GM12873 (cell line): ENCODE measurements at regions not wholly inside any gene's neighbourhood (a gene's known extent, or its start where the extent isn't known, plus 50 kb on each side); places are given as distances from the start of the nearest gene placed in this dataset.

ENCODE experiments used
- TF ChIP-seq, protein P1 (sequence below): IDR thresholded peaks from 2 replicates; pipeline ENCODE4 v1.5.1; 2012; ENCODE audit warnings: low read depth, mild to moderate bottlenecking, moderate library complexity, low read length, control low read depth; ENCODE audit not compliant: insufficient read depth; ENCODE audit errors: missing control alignments

GRCh38 chr9:119788921-119789320 is 419.7 kb upstream of the BRINP1 start:
- TF ChIP-seq, protein P1, sequence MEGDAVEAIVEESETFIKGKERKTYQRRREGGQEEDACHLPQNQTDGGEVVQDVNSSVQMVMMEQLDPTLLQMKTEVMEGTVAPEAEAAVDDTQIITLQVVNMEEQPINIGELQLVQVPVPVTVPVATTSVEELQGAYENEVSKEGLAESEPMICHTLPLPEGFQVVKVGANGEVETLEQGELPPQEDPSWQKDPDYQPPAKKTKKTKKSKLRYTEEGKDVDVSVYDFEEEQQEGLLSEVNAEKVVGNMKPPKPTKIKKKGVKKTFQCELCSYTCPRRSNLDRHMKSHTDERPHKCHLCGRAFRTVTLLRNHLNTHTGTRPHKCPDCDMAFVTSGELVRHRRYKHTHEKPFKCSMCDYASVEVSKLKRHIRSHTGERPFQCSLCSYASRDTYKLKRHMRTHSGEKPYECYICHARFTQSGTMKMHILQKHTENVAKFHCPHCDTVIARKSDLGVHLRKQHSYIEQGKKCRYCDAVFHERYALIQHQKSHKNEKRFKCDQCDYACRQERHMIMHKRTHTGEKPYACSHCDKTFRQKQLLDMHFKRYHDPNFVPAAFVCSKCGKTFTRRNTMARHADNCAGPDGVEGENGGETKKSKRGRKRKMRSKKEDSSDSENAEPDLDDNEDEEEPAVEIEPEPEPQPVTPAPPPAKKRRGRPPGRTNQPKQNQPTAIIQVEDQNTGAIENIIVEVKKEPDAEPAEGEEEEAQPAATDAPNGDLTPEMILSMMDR, result no peak

DNA sequence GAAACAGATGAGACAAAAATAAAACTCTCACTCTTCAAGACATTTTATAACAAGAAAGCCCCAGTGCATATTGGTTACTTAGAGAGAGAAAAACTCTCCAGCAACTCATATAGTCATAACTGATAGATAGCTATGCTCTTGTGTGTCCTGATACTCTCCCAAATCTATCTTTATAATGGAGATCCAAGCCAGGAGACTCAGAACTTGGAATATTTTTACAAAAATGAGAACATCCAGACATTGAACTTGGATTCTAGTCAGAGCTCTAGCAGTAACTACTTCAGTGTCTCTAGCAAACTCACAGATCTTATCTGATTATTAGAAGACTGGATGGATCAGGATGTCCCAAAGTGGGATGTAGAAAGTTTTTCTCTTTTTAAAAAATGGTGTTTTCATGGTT is 412.7 kb upstream of the BRINP1 start:
- TF ChIP-seq, protein P1, result no peak

GRCh38 chr9:119775410-119775809 is 406.2 kb upstream of the BRINP1 start:
- TF ChIP-seq, protein P1, result no peak

- TF ChIP-seq, protein P1, result no peak
Measured at GRCh38 chr9:119773823-119774222, 404.6 kb upstream of the BRINP1 start.

DNA sequence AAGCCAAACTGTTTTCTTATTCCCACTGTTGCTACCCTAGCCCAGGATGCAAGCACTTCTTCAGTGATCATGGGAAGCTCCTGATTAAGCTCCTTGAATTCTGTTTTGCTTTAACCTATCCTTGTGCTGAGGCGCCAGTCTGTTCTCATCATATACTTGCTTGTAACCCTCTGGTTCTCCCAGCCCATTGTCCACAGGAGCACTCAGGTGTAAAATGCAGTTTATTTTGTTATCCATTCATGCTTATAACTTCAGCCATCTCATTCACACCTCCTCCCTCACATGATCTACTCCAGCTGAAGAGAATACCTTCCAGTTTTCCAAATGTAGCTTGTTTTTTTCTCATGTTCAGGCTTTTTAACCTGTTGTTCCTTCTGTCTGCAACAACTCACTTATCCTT is 402.1 kb upstream of the BRINP1 start:
- TF ChIP-seq, protein P1, result no peak

DNA sequence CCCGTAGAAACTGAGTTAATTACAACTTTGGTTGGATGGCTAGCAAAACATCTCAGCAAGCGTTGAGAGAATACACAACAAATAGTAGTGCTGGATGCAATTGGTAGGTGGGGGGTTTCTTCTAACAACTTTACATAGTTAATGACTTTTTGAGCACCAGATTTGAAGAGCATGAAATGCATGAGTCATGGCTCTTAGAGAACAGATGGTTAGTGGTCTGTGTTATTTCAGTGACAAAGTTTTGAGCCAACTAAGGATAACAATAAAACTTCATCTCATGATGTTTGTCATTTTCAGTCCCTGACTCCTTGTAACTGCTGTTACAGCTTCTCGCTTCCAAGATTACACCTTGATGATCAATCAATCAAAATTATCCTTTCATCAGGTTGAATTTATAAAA is 399.0 kb upstream of the BRINP1 start:
- TF ChIP-seq, protein P1, result no peak

DNA sequence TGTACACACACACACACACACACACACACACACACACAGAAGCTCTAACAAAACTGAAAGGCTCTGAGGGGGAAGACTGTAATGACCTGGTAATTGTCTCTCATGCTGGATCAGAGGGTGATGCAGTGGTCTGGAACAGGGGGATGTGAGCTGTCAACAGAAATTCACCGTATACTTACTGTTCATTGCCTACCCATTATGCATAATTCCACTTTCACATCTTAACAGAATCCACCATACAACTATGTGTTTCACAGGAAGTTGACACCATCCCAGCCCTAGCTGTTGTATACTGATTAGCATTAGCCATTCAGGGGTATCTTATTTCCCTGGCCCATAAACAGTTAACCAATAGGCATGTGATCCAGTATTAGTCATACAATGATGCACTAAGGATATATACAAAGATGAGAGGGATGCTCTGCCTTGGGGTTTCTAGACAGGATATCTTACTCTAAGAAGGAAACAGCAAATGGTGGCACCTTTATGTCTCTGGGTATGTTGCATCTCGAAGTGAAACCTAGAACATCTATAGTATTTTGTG is 396.5 kb upstream of the BRINP1 start:
- TF ChIP-seq, protein P1, result no peak
